ENCODE measurements at regions not wholly inside any gene's neighbourhood (a gene's known extent, or its start where the extent isn't known, plus 50 kb on each side); places are given as distances from the start of the nearest gene placed in this dataset.
A peak's percentile ranks its signal among the peaks of the same experiment; 100 is the strongest.
"Not testable (repeated sequence)": the region's sequence is repeated elsewhere in the genome, so short reads cannot be mapped to it uniquely, and the experiment has no call there.

DNA sequence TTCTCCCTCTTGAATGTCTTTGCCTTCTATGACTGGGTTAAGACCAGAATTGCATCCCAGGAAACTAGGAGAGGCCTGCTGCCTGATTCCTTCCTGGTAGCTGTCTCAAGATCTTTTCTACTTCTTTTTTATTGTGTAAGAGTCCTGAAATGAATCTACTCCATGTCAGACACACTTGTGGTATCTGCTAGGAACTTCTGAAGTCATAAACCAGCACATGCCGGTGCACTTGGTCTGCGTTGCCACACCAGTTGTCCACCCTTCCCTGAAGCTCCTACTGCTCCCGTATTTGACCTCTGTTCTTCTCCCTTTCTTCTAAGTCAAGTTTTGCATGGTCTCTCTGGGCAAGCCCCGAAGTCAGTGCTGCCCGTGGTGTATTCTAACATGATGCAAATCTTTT, 644.2 kb downstream of the ETS1 start:
- H3K4me3 ChIP-seq (ENCODE audit: low read depth, low read length), result no peak overlapping the region
- TF ChIP-seq, protein P1, sequence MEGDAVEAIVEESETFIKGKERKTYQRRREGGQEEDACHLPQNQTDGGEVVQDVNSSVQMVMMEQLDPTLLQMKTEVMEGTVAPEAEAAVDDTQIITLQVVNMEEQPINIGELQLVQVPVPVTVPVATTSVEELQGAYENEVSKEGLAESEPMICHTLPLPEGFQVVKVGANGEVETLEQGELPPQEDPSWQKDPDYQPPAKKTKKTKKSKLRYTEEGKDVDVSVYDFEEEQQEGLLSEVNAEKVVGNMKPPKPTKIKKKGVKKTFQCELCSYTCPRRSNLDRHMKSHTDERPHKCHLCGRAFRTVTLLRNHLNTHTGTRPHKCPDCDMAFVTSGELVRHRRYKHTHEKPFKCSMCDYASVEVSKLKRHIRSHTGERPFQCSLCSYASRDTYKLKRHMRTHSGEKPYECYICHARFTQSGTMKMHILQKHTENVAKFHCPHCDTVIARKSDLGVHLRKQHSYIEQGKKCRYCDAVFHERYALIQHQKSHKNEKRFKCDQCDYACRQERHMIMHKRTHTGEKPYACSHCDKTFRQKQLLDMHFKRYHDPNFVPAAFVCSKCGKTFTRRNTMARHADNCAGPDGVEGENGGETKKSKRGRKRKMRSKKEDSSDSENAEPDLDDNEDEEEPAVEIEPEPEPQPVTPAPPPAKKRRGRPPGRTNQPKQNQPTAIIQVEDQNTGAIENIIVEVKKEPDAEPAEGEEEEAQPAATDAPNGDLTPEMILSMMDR (IDR thresholded peaks at IDR 0.05; ENCODE audit: insufficient read depth, low read length), result no peak
- no peak for DNase-seq (ENCODE audit: low read depth)

DNA sequence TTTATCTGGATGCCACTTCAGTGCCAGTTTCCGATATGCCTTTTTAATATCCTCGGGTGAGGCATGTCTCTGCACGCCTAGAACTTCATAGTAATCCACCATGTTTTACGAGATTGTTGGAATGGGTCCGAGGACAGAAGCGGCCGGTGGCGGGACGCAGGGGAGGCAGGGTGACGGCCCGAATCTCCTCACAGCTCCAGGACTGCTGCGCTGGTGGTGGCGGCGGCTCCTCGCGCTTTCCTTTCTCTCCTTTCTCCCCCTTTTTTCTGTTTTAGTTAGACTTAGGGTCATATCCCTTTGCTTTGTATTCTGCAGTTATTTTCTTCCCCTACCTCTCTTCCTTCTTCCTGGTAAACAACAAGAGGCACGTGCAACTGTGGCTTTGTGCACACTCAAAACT, 645.8 kb downstream of the ETS1 start:
- H3K4me3 ChIP-seq (ENCODE audit: low read depth, low read length); DNase-seq (ENCODE audit: low read depth): not testable (repeated sequence)

DNA sequence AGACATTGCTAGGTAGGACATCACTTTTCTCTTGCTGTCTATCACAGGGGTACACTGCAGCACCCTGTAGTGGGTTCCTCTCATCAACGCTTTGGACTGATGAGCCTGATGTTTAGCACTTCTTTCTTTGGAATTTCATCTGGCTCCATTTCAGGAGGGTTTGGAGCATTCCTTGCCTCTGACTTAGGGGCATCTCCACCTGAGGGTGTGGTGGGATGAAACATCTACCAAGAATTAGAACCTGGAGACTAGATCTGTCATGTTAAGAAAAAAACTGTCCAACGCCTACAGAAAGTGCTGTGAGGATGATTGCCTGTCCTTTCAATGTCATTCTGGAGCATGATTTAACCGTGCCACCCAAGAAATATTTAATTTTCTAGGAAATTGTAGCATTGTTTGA, 648.4 kb downstream of the ETS1 start:
- no peak overlapping the region for H3K4me3 ChIP-seq (ENCODE audit: low read depth, low read length)
- DNase-seq (ENCODE audit: low read depth), result no peak
- TF ChIP-seq, protein P1 (IDR thresholded peaks at IDR 0.05; ENCODE audit: insufficient read depth, low read length), result no peak

DNA sequence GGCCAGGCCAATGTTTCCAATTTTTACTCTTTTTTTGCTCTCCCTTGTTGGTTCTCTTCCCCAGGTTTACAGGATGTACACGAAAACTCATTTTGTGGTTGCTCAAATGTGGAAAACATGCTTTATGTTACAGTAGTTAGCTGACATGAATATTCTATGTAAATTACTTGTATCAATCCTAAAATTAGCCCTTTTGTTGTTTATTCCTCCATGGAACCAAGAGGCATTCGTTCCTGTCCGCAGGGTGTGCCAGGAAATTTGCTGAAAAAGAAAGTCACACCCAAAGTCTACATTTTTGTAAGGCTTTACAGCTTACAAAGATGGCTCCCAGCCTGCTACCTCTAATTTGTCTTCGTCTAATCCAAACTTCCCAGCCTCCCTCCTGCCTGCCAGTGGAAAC, 652.3 kb downstream of the ETS1 start:
- TF ChIP-seq, protein P1 (IDR thresholded peaks at IDR 0.05; ENCODE audit: insufficient read depth, low read length), result no peak
- no peak overlapping the region for H3K4me3 ChIP-seq (ENCODE audit: low read depth, low read length)
- DNase-seq (ENCODE audit: low read depth), result no peak

DNA sequence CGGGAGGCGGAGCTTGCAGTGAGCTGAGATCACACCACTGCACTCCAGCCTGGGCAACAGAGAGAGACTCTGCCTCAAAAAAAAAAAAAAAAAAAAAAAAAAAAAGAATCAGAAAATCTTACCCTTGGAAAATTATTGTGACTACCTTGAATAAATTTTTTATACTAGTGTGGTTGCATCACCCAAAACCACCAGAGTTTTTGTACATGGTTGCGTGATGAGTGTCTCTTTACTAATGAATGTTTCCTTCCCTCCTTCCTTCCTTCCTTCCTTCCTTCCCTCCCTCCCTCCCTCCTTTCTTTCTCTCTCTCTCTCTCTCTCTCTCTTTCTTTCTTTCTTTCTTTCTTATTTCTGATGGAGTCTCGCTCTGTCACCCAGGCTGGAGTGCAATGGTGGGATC, 653.4 kb downstream of the ETS1 start:
- not testable (repeated sequence) for DNase-seq (ENCODE audit: low read depth); H3K4me3 ChIP-seq (ENCODE audit: low read depth, low read length)

DNA sequence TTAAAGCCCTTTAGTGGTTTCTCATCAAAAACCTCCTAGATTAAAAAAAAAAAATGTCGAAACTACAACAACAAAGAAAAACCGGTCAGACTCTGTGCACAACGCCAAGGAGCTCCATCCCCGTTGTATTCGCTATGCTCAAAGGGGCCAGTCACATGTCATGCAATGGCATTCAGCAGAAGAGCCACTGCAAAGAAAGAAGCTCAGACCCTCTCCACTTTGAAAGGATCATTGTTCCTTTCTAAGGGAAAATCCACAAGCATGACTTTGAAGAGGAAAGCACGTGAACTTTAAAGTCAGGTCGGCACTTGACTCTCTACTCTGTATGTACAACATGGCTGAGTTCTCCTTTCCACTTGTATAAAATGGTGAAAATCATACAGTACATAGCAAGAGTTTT, 655.6 kb downstream of the ETS1 start:
- TF ChIP-seq, protein P1 (IDR thresholded peaks at IDR 0.05; ENCODE audit: insufficient read depth, low read length), result no peak
- no peak for DNase-seq (ENCODE audit: low read depth)
- H3K4me3 ChIP-seq (ENCODE audit: low read depth, low read length), result no peak overlapping the region

DNA sequence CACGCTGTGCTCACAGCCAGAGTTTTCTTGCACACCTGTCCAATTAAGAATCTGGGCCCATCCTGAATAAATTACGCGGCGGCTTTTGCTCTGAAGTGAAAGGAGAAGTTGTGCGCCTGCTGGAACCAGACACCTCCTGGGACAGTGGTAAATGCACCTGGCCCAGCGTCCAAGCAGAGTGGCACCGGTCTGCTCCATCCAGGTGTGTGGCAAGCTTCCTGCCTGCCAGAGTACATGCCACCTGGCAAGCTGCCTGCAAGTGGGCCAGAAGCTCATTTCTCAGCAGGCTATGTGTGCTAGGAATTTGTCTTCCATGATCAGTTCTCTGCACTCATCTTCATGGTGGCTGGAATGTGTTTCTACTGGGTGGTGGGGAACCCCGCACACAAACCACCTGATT, 660.6 kb downstream of the ETS1 start:
- TF ChIP-seq, protein P1 (IDR thresholded peaks at IDR 0.05; ENCODE audit: insufficient read depth, low read length), result no peak
- no peak overlapping the region for H3K4me3 ChIP-seq (ENCODE audit: low read depth, low read length)
- no peak for DNase-seq (ENCODE audit: low read depth)

DNA sequence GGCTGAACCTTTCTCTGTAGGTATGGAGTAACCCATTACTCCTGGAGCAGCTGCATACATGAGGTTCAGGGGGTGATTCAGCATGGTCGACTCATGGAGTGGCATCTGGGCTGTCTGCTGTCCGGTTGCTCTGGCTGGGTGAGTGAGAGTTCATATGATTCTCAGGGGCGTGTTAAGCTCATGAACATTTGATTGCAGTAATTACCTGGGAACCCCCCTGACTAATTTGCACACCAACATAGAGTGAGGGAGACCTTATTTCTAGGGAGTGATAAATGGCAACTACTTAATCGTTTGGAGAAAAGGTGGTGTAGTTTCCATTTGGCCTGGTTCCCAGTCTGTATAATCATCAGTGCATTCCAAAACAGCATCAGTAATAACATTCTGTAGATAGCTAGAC, 661.9 kb downstream of the ETS1 start:
- TF ChIP-seq, protein P1 (IDR thresholded peaks at IDR 0.05; ENCODE audit: insufficient read depth, low read length), result no peak
- H3K4me3 ChIP-seq (ENCODE audit: low read depth, low read length), result no peak overlapping the region
- DNase-seq (ENCODE audit: low read depth), result peak; percentile 22

Data from fibroblast of the aortic adventitia (primary cell).